ENCODE measurements at regions not wholly inside any gene's neighbourhood (a gene's known extent, or its start where the extent isn't known, plus 50 kb on each side); places are given as distances from the start of the nearest gene placed in this dataset.
"Not testable (repeated sequence)": the region's sequence is repeated elsewhere in the genome, so short reads cannot be mapped to it uniquely, and the experiment has no call there.

- DNase-seq: no peak
Measured at GRCh38 chr18:1732143-1732542, 827.5 kb downstream of the ADCYAP1 start.

GRCh38 chr18:1746131-1746530 lies 825.2 kb downstream of the METTL4 start:
- DNase-seq: no peak

- DNase-seq: no peak
Measured at GRCh38 chr18:1751249-1751648, 820.1 kb downstream of the METTL4 start.

GRCh38 chr18:1760901-1761300 lies 810.4 kb downstream of the METTL4 start:
- no peak for DNase-seq

- DNase-seq: no peak
Measured at GRCh38 chr18:1774261-1774660, 797.0 kb downstream of the METTL4 start.

- no peak for DNase-seq
Measured at GRCh38 chr18:1777843-1778242, 793.5 kb downstream of the METTL4 start.

- DNase-seq: no peak
Measured at GRCh38 chr18:1778496-1779178, 792.7 kb downstream of the METTL4 start.

GRCh38 chr18:1779587-1779986 lies 791.7 kb downstream of the METTL4 start:
- DNase-seq: no peak

- DNase-seq: no peak
Measured at GRCh38 chr18:1784113-1784512, 787.2 kb downstream of the METTL4 start.

GRCh38 chr18:1785980-1786379 lies 785.3 kb downstream of the METTL4 start:
- DNase-seq: not testable (repeated sequence)

- no peak for DNase-seq
Measured at GRCh38 chr18:1796636-1797035, 774.7 kb downstream of the METTL4 start.

- no peak for DNase-seq
Measured at GRCh38 chr18:1797235-1797634, 774.1 kb downstream of the METTL4 start.

- DNase-seq: no peak
Measured at GRCh38 chr18:1805521-1805920, 765.8 kb downstream of the METTL4 start.

GRCh38 chr18:1806884-1807615 lies 764.3 kb downstream of the METTL4 start:
- no peak for DNase-seq

- DNase-seq: no peak
Measured at GRCh38 chr18:1811282-1811681, 760.0 kb downstream of the METTL4 start.

GRCh38 chr18:1825296-1825695 lies 746.0 kb downstream of the METTL4 start:
- no peak for DNase-seq

GRCh38 chr18:1840878-1841277 lies 730.4 kb downstream of the METTL4 start:
- DNase-seq: no peak

- no peak for DNase-seq
Measured at GRCh38 chr18:1846640-1847039, 724.7 kb downstream of the METTL4 start.

GRCh38 chr18:1848716-1849115 lies 722.6 kb downstream of the METTL4 start:
- DNase-seq: no peak

GRCh38 chr18:1849386-1849785 lies 721.9 kb downstream of the METTL4 start:
- DNase-seq: no peak

- DNase-seq: not testable (repeated sequence)
Measured at GRCh38 chr18:1857281-1857680, 714.0 kb downstream of the METTL4 start.

GRCh38 chr18:1861473-1861872 lies 709.8 kb downstream of the METTL4 start:
- no peak for DNase-seq

GRCh38 chr18:1865869-1866268 lies 705.4 kb downstream of the METTL4 start:
- DNase-seq: no peak

- DNase-seq: no peak
Measured at GRCh38 chr18:1872274-1872673, 699.0 kb downstream of the METTL4 start.

- DNase-seq: no peak
Measured at GRCh38 chr18:1875219-1875618, 696.1 kb downstream of the METTL4 start.
